ENCODE measurements at regions not wholly inside any gene's neighbourhood (a gene's known extent, or its start where the extent isn't known, plus 50 kb on each side); places are given as distances from the start of the nearest gene placed in this dataset.
A peak's percentile ranks its signal among the peaks of the same experiment; 100 is the strongest.

DNA sequence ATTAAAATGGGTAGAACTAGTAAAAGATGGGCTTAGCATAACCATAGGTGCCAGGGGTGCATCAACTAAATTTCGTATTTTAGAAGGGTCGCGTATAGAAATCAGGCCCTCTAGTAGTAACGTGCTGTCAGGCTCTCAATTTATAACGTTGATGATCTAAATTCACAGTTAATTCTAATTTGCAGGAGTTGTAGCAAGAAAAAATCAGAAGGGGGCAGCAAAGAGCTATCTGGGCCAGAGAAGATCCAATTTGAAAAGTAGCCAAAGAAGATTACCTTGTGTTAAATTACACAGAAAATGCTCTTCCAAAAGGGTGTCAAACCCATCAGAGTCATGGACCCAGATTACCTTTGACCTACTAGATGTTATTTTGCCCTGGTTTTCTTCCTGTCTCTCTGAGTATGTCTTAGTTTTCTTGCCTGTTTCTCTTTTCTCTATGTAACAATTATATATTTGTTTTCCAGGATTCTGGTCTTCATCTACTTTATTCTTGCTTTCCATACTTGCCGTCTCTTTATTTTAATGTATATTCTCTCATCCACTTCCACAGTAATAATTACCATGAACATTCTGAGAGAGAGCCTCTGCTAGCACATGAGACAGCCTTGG, 1030.9 kb downstream of the AMY1C start:
- Histone ChIP-seq H3K27me3 (no peaks in the 10 kb centered on the region), H3K4me1 (no peaks in the 10 kb centered on the region), H3K9me3 (no peaks in the 10 kb centered on the region), H3K36me3 (no peaks in the 10 kb centered on the region), H3K27ac (no peak overlapping the region), H3K4me3 (no peak overlapping the region)
- DNase-seq, result no peak
- FAIRE-seq, result no peak
- TF ChIP-seq, protein P1, sequence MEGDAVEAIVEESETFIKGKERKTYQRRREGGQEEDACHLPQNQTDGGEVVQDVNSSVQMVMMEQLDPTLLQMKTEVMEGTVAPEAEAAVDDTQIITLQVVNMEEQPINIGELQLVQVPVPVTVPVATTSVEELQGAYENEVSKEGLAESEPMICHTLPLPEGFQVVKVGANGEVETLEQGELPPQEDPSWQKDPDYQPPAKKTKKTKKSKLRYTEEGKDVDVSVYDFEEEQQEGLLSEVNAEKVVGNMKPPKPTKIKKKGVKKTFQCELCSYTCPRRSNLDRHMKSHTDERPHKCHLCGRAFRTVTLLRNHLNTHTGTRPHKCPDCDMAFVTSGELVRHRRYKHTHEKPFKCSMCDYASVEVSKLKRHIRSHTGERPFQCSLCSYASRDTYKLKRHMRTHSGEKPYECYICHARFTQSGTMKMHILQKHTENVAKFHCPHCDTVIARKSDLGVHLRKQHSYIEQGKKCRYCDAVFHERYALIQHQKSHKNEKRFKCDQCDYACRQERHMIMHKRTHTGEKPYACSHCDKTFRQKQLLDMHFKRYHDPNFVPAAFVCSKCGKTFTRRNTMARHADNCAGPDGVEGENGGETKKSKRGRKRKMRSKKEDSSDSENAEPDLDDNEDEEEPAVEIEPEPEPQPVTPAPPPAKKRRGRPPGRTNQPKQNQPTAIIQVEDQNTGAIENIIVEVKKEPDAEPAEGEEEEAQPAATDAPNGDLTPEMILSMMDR (IDR thresholded peaks at IDR 0.05), result peak; percentile 34 to 65 (median 52)
- ATAC-seq, result peak in 3 of 4 donors; percentile 32 to 50 (median 35)
- 4 to 7% methylated on average over 6 of the region's 6 CpGs for WGBS, 2 donors
- intact Hi-C loops (cut with DNase I), result loop anchor here in 1 of 3 donors (10.0 kb wide), 1 partner anchor 1014 kb away; no protein-coding TSS in a partner anchor

DNA sequence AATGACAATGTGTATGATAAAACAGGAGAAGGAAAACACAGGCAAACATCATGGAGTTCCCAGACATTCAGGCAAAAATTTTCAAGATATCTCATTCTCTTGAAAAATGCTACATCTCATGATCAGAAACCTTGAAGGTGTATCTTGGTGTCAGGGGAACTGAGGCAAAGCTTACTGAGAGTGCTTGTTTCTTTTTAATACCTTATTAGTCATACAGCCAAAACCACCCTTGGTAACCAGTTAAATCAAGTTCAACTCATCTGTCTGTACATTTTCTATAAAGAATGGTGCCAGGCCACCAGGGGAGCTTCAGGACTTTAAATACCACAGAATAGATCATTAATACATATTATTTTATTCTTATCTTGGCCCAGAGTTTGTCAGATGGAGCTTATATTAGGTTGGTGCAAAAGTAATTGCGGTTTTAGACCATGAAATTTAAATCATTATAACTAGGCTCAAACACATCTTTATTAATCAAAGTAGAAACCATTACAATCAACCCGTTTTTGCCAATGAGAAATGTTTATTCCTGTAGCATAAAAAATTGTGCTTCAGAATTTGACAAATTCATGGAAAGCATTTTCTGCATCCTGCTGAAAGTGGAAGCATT, 1036.0 kb downstream of the AMY1C start:
- Histone ChIP-seq H3K4me1 (no peaks in the 10 kb centered on the region), H3K9me3 (no peaks in the 10 kb centered on the region), H3K27ac (no peak overlapping the region), H3K4me3 (no peak overlapping the region), H3K36me3 (no peaks in the 10 kb centered on the region), H3K27me3 (no peaks in the 10 kb centered on the region)
- 42 to 44% methylated on average over 2 of the region's 2 CpGs for WGBS, 2 donors
- DNase-seq (no peak), ATAC-seq (no peak), FAIRE-seq (no peak)
- TF ChIP-seq, protein P1 (IDR thresholded peaks at IDR 0.05), result no peak
- intact Hi-C loops (cut with DNase I), result loop anchor here in 1 of 3 donors (10.0 kb wide), 1 partner anchor 1009 kb away; no protein-coding TSS in a partner anchor

DNA sequence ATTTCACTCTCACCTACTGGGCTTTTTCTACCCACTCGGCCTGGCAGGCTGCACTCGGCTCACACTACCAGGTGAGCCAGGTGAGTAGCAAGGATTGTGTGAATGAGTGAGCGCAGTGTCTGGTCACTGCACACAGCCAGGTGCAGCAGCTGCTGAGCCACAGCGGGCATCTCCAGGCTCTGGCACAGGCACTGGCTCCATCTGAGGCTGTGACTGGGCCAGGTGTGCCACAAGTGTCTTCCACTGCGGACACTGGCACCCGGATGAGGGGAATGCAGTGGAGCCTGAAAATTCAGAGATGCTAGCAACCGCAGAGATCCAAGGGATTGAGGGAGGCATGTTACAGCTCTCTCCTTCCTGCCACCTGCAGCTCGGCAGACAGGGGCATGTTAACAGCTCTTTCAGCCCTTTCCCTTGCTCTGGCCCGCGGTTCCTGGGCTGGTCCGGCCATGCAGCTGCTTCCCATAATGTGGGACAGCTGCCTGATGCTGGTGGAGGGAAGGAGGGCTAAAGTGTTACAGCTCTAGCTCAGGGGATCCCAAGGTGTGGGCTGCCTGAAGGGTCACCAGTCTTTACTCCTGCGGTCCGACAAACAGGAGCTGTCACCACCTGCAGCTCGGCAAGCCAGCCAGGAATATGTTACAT, 1038.3 kb downstream of the AMY1C start:
- Histone ChIP-seq H3K4me1 (no peaks in the 10 kb centered on the region), H3K27me3 (no peaks in the 10 kb centered on the region), H3K4me3 (no peak overlapping the region), H3K36me3 (no peaks in the 10 kb centered on the region), H3K9me3 (no peaks in the 10 kb centered on the region), H3K27ac (no peak overlapping the region)
- WGBS, 2 donors, result 75 to 84% methylated on average over 14 of the region's 14 CpGs
- DNase-seq, result peak in 2 of 6 donors; percentile 9 to 29
- ATAC-seq, result no peak
- no peak for FAIRE-seq
- TF ChIP-seq, protein P1 (IDR thresholded peaks at IDR 0.05), result no peak
- intact Hi-C loops (cut with DNase I), result loop anchor here in 1 of 3 donors (10.0 kb wide), 1 partner anchor 1007 kb away; no protein-coding TSS in a partner anchor

DNA sequence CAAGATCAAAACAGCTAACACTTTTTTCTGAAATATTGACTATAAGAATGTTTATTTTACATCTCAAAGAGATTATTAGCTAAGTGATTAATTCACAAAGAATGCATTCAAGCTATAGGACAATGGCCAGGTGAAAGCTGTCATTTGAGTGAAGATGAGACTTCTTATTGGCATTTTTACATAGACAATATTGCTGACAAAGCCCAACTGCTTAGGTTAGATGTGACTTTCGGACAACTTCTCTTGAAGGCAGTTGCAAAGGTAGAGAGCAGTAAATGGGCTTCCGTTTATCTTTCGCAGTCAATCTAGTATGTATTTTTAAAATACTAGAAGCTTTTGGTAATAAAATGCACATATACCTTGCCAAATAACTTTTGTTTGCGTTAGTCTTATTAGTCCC, 1041.3 kb downstream of the AMY1C start:
- TF ChIP-seq, protein P1 (IDR thresholded peaks at IDR 0.05), result no peak
- Histone ChIP-seq H3K4me1 (no peaks in the 10 kb centered on the region), H3K27me3 (no peaks in the 10 kb centered on the region), H3K4me3 (no peak overlapping the region), H3K36me3 (no peaks in the 10 kb centered on the region), H3K9me3 (no peaks in the 10 kb centered on the region), H3K27ac (no peak overlapping the region)
- intact Hi-C loops (cut with DNase I), result no loop called here
- FAIRE-seq, result no peak
- no peak for DNase-seq
- no peak for ATAC-seq
- 79 to 85% methylated on average over 4 of the region's 4 CpGs for WGBS, 2 donors

DNA sequence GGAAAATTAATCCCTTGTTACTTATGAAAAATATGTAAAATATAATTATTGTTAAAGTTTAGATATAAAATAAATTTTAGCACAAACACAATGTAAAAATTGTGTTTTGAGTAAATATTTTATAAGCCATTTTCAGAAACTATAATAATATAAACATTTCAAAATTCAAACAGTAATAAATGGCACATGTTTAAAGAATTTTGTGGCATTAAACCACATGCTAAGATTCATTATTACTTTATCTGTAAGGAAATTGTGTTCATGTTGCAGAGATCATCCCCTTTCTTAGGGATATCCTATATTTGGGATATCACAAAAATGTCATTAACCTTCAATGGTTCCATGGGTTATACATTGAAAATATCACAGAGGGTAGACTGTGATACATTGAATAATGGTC, 1044.3 kb downstream of the AMY1C start:
- Histone ChIP-seq H3K9me3 (no peaks in the 10 kb centered on the region), H3K4me1 (no peaks in the 10 kb centered on the region), H3K36me3 (no peaks in the 10 kb centered on the region), H3K27ac (no peak overlapping the region), H3K4me3 (no peak overlapping the region), H3K27me3 (no peaks in the 10 kb centered on the region)
- intact Hi-C loops (cut with DNase I), result no loop called here
- ATAC-seq (no peak), FAIRE-seq (no peak), DNase-seq (no peak)
- TF ChIP-seq, protein P1 (IDR thresholded peaks at IDR 0.05), result no peak

Measured in pancreas (tissue), 10 donors.